IMR-90 (cell line): ENCODE measurements at regions not wholly inside any gene's neighbourhood (a gene's known extent, or its start where the extent isn't known, plus 50 kb on each side); places are given as distances from the start of the nearest gene placed in this dataset.

Experiments used
- CEBPB ChIP-seq: IDR thresholded peaks from 2 replicates; pipeline ENCODE4 v1.6.1; 2012; ENCODE audit warnings: low read depth, low read length, improper control_type of control experiment
- CHD1 ChIP-seq: IDR thresholded peaks from 2 replicates; pipeline ENCODE4 v1.6.1; 2012; ENCODE audit warnings: low read depth, low read length, improper control_type of control experiment
- CTCF ChIP-seq: conservative IDR thresholded peaks from 2 replicates; pipeline ENCODE4 v1.5.1; 2012; ENCODE audit warnings: mild to moderate bottlenecking, low read depth, low read length, improper control_type of control experiment
- POLR2A ChIP-seq: IDR thresholded peaks from 2 replicates; pipeline ENCODE4 v1.6.1; 2012; ENCODE audit warnings: mild to moderate bottlenecking, low read depth, low read length
- TF ChIP-seq, protein P1 (sequence below): fragments of 150-350 bp; IDR thresholded peaks from 2 replicates; pipeline ENCODE4 v1.6.1; 2016; ENCODE audit warnings: low read depth, mild to moderate bottlenecking, low read length, moderate library complexity, borderline replicate concordance
- TF ChIP-seq, protein P2 (sequence below): fragments of 150-350 bp; IDR thresholded peaks from 2 replicates; pipeline ENCODE4 v1.6.1; 2017; ENCODE audit warnings: mild to moderate bottlenecking, antibody characterized with exemption, low read length, low read depth

- TF ChIP-seq POLR2A (no peak), CHD1 (no peak), CTCF (no peak), CEBPB (no peak)
- TF ChIP-seq, protein P1, sequence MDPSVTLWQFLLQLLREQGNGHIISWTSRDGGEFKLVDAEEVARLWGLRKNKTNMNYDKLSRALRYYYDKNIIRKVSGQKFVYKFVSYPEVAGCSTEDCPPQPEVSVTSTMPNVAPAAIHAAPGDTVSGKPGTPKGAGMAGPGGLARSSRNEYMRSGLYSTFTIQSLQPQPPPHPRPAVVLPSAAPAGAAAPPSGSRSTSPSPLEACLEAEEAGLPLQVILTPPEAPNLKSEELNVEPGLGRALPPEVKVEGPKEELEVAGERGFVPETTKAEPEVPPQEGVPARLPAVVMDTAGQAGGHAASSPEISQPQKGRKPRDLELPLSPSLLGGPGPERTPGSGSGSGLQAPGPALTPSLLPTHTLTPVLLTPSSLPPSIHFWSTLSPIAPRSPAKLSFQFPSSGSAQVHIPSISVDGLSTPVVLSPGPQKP = no peak
- TF ChIP-seq, protein P2, sequence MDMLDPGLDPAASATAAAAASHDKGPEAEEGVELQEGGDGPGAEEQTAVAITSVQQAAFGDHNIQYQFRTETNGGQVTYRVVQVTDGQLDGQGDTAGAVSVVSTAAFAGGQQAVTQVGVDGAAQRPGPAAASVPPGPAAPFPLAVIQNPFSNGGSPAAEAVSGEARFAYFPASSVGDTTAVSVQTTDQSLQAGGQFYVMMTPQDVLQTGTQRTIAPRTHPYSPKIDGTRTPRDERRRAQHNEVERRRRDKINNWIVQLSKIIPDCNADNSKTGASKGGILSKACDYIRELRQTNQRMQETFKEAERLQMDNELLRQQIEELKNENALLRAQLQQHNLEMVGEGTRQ = no peak
These were observed 402.6 kb downstream of the PLK2 start for GRCh38 chr5:58057324-58057723.
